ENCODE measurements at regions not wholly inside any gene's neighbourhood (a gene's known extent, or its start where the extent isn't known, plus 50 kb on each side); places are given as distances from the start of the nearest gene placed in this dataset.

GRCh38 chr1:69278923-69279322 lies 288.8 kb upstream of the LRRC7 start:
- H3K27ac ChIP-seq: no peak overlapping the region
- TF ChIP-seq CTCF (IDR thresholded peaks at IDR 0.05) (no peak), ZFX (IDR thresholded peaks at IDR 0.05; ENCODE audit: borderline replicate concordance) (no peak)

- TF ChIP-seq CTCF (IDR thresholded peaks at IDR 0.05) (no peak), ZFX (IDR thresholded peaks at IDR 0.05; ENCODE audit: borderline replicate concordance) (no peak)
Measured at GRCh38 chr1:69283516-69283915, 284.2 kb upstream of the LRRC7 start.

GRCh38 chr1:69284508-69284907 lies 283.2 kb upstream of the LRRC7 start:
- TF ChIP-seq CTCF (IDR thresholded peaks at IDR 0.05): no peak
- no peak for TF ChIP-seq ZFX (IDR thresholded peaks at IDR 0.05; ENCODE audit: borderline replicate concordance)
- H3K27ac ChIP-seq: no peak overlapping the region

More at GRCh38 chr1:69283516-69283915, 284.2 kb upstream of the LRRC7 start:
- H3K27ac ChIP-seq: no peak overlapping the region

- no peak for TF ChIP-seq ZFX (IDR thresholded peaks at IDR 0.05; ENCODE audit: borderline replicate concordance)
- TF ChIP-seq CTCF (IDR thresholded peaks at IDR 0.05): no peak
- H3K27ac ChIP-seq: no peak overlapping the region
Measured at GRCh38 chr1:69288416-69288815, 279.3 kb upstream of the LRRC7 start.

GRCh38 chr1:69290291-69290690 lies 277.4 kb upstream of the LRRC7 start:
- H3K27ac ChIP-seq: no peak overlapping the region
- no peak for TF ChIP-seq ZFX (IDR thresholded peaks at IDR 0.05; ENCODE audit: borderline replicate concordance)
- no peak for TF ChIP-seq CTCF (IDR thresholded peaks at IDR 0.05)

GRCh38 chr1:69291541-69291940 lies 276.2 kb upstream of the LRRC7 start:
- no peak for TF ChIP-seq ZFX (IDR thresholded peaks at IDR 0.05; ENCODE audit: borderline replicate concordance)
- TF ChIP-seq CTCF (IDR thresholded peaks at IDR 0.05): no peak

GRCh38 chr1:69292833-69293232 lies 274.9 kb upstream of the LRRC7 start:
- TF ChIP-seq ZFX (IDR thresholded peaks at IDR 0.05; ENCODE audit: borderline replicate concordance): no peak
- no peak for TF ChIP-seq CTCF (IDR thresholded peaks at IDR 0.05)
- H3K27ac ChIP-seq: no peak overlapping the region

More at GRCh38 chr1:69291541-69291940, 276.2 kb upstream of the LRRC7 start:
- no peak overlapping the region for H3K27ac ChIP-seq

Data from 22Rv1 (cell line).